NCI-H1930 (cell line): ENCODE measurements at regions not wholly inside any gene's neighbourhood (a gene's known extent, or its start where the extent isn't known, plus 50 kb on each side); places are given as distances from the start of the nearest gene placed in this dataset.
"Not testable (repeated sequence)": the region's sequence is repeated elsewhere in the genome, so short reads cannot be mapped to it uniquely, and the experiment has no call there.

Experiments
- DNase-seq, 2 experiments: peaks; one replicate each; lab custom pipeline; 2025; lab: John Stamatoyannopoulos, UW

DNA sequence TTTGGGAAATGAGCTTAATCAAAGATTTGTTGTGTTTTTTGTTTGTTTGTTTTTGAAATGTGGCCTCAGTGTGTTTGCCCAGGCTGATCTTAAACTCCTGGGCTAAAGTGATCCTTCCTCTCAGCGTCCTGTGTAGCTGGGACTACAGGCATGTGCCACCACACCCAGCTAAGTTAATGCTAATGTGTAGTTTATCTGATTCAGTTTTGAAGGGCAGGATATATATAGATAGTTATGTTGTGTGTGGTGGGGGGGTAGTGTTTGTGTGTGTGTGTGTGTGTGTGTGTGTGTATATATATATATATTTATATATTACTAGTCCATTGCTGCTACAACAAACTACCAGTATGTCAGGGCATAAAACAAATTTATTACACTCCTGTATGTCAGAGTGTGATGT lies 108.1 kb upstream of the PTPN20 start:
- DNase-seq = not testable (repeated sequence)

DNA sequence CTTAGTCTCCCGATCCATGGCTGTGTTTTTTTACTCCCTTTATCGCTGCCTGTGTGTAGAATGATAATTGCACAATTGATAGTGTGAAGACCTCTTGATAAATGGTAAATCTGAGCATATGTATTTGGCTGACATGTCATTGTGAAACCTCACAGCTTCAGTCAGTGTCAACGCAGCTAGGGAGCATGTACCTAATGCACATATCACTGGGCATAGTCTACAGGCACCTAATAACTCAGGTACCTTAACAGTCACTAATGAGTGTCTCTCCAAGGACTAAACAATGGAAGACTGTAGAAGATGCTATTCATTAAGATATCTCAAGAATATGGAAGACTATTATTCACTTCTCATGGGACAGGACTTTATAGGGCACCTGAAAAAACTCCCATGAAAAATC lies 101.0 kb upstream of the PTPN20 start:
- not testable (repeated sequence) for DNase-seq

DNA sequence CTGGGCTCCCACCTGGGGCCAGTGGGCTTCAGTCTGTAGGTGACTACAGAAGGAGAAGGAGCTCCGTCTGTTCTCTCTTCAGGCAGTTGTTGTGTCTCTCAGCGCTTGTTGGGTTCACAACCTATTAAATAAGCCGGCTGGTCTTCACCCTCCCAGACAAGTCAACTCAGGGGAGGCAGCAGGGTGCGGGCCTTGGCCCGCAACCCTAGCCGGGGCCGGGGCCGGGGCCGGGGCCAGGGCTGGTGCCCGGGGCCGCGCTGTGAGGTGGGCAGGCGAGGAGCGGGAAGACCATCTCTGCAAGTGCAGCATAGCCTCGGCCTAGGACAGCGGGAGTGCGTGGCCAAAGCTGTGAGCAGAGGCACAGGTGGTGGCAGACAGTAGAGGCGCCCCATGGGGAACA lies 95.1 kb upstream of the PTPN20 start:
- DNase-seq = not testable (repeated sequence)

DNA sequence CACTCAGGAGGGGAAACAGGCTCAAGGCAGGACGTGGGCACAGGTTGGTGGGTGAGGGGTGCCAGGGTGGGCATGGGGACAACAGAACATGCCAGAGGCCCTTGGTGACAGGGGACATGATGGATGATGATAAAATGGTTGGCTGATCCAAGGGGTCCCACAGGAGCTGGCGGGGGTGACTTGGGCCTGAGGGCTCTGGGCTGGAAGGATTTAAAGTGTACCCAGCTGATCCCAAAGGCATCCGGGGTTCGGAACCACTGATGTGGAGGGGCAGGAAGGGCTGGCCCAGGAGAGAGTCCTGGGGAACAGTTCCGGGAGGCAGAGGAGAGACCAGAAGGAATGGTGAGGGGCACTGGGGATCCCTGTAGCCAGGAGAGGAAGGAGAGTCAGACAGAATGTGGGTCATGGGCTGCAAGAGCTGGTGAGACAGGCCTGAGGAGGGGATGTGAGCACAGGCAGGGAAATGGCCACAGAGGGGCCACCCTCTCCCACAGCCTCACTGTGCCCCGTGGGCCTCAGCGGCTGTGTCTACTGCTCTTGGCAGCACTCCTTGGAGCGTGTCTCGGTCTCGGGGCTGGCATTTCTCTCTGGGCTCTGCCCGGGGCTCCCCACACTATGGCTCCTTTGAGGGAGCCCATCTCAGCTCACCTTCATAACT lies 70.7 kb upstream of the PTPN20 start:
- not testable (repeated sequence) for DNase-seq

DNA sequence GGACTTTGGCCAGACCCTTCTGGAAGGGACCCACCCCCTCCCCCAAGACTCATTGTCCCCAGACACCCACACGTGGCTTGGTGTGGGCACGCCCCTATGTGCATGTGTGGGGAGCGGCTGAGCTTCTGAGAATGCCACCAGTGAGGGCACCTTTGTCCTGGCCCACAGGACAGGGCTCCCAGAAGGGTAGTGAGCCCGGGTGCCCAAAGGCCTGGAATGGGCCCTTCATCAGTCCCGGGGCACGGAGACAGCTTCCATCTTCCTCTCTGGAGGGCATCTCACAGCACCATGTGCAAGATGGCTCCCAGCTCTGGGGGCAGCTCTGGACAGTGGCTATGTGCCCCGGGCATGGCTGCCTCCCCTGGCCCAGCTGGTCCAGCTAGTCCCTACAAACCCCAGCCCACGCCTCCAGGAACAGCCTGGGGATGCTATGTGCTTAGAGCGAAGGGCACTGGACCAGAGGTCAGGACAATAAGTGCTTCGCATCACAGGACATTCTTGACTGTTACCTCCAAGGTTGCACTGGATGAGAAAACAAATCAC lies 70.1 kb upstream of the PTPN20 start:
- not testable (repeated sequence) for DNase-seq

DNA sequence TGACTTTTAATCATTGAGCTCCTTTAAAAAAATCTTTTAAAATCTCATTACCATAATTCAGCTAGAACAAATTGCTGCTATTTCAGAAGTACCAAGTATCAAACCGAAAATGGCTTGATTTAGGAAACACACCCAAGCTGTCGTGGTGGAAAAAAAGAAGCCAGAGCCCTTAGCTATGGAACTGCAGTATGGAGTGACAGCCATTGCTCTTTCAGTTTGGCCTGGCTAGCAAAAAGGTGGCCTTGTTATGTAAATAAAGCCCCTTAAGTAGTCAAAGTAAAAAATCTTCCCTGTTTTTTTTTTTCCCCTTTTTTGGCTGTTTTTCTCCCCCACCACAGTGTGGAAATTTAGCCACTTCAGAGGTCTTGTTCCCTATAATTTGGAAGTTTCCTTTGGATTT lies 66.0 kb upstream of the PTPN20 start:
- DNase-seq = not testable (repeated sequence)

DNA sequence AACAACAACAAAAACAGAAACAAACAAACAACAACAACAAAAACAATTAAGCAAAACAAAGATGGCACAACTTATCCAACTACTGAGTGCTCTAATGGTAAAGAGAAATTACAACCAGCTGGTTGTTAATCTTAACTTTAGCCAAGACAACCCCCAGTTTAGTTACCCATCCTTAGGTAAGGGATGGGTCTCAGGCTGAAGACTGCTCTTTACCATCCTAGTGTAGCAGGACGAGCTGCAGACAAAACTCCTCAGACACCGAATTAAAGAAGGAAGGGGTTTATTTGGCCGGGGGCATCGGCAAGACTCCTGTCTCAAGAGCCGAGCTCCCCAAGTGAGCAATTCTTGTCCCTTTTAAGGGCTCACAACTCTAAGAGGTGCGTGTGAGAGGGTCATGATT lies 65.6 kb upstream of the PTPN20 start:
- DNase-seq = not testable (repeated sequence)

DNA sequence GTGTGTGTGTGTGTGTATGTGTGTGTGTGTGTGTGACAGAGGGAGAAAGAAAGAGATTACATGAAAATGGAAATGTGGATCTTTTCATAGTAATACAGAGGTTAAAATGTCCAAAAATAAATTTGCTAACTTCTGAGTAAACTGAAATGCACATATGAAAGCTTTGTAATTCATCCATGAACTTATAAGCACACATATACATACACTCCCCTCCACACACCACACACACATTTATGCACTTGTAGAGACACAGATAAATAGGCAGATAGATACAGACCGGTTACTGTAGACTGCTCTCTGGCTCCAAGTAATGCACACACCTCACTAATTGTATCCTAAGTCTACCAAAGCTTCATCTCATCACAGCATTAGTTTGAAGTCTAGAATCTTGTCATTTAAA lies 50.5 kb upstream of the PTPN20 start:
- not testable (repeated sequence) for DNase-seq
